ENCODE measurements at regions not wholly inside any gene's neighbourhood (a gene's known extent, or its start where the extent isn't known, plus 50 kb on each side); places are given as distances from the start of the nearest gene placed in this dataset.

DNA sequence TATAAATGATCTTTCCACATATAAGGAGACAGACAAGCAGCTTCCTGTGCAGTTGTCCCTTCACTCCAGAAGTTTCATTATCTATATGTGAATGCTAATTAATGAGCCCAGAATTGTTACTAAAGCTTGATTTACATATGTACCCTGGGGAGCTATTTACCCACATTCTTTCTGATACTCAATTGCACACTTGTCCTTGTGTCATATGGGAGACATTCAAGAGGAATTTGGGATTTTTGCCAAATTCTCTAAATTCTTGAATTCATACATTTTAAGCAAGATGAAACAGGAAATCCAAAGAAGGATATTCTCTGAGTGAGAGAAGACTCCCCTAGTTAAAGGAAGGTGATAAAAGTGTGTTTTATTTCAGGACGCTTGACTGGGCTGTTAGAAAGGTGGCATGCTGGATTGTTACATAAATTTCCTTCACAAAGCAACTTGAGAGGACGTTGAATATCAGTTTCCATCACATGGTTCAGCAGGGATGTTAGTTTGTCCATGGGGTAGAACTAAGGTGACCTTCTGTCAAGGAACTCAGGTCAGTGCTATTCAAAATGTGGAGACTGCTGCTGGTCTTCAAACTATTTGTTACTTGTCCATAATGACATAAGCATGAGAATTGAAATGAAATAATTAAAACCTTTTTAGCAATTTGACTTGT lies 368.2 kb downstream of the IRS1 start:
- peak; percentile 28 for DNase-seq (ENCODE audit: low spot score)

- DNase-seq (ENCODE audit: low spot score): no peak
Observed at GRCh38 chr2:226429476-226429875, 370.1 kb downstream of the IRS1 start.

- peak; percentile 77 for DNase-seq (ENCODE audit: low spot score)
Observed at GRCh38 chr2:226427538-226428307, 371.9 kb downstream of the IRS1 start.

DNA sequence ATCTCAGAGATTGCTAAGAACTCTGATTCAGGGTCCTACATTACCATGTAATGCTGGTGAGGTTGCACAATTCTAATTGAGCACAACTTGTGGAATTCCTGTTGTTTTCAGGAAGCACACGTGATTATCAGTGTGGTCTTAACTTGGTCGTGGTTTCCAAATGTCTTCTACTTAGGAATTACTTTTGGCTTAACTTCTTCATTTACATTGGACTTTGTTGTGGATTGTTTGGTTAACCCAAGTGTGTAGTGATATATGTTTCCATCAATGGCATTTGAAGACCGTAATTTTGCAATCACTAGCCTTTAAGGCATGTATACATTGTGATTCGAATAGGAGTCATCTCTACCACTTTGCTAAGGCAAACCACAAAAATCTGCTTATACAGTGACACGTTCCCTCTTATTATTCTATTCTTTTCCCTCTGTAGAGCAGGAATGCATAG lies 373.3 kb downstream of the IRS1 start:
- DNase-seq (ENCODE audit: low spot score): peak; percentile 51

DNA sequence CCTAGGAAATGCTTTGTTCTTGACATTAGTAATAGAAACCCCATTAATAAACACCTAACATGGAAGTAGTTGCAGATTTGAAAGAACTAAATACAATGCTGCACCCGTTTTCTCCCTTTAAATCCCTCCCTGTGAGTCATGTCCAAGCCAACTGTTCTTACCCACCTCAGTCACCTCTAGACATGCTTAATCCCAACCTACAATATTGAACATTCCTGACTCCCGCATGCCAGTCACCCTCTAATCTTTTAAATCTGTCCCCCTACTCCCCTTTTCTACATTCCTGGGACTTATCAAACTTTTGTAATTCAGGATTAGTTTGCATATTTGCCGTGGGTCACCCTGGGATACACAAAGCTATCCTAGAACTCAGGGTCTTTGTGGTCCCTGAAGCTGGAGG lies 374.6 kb downstream of the IRS1 start:
- no peak for DNase-seq (ENCODE audit: low spot score)

DNA sequence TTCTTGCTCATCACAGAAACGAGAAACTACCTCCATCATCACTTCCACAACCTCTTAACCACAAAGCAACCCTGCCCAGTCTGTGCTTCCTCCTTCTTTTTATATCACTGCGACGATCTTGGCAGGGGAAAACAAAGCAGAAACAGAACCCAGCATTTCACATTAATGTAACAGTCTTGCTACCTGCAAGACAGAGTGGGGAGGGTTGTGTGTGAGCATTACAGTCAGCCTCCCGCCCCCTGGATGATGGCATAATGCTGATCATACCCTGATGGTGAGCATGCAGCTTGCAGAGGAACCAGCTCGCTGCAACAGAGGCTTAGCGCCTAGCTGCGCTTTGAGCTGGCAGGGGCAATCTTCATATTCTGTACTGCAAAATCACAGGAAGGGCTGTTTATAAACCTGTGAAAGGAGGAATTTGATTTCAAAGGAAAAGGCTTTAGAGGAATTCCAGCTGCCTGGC lies 376.1 kb downstream of the IRS1 start:
- DNase-seq (ENCODE audit: low spot score): no peak

GRCh38 chr2:226420646-226421045 lies 379.0 kb downstream of the IRS1 start:
- no peak for DNase-seq (ENCODE audit: low spot score)

DNA sequence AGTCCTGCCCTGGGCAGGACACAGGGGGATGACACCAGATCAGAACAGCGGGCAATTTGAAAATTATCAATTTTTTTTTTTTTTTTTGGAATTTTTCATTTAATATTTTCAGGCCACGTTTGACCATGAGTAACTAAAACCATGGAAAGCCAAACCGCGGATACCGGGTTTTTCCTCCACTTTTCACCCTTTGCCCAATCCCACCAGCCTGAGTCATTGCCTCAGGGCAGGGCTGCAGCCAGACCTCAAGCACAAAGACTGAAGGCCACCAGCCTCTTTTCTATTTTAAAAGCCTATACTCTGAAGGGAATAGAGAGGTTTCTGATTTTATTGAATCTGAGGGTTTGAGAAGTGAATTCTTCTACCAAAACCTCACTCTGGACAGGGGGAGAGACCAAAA lies 381.1 kb downstream of the IRS1 start:
- no peak for DNase-seq (ENCODE audit: low spot score)

- DNase-seq (ENCODE audit: low spot score): no peak
Observed at GRCh38 chr2:226414335-226414734, 385.3 kb downstream of the IRS1 start.

DNA sequence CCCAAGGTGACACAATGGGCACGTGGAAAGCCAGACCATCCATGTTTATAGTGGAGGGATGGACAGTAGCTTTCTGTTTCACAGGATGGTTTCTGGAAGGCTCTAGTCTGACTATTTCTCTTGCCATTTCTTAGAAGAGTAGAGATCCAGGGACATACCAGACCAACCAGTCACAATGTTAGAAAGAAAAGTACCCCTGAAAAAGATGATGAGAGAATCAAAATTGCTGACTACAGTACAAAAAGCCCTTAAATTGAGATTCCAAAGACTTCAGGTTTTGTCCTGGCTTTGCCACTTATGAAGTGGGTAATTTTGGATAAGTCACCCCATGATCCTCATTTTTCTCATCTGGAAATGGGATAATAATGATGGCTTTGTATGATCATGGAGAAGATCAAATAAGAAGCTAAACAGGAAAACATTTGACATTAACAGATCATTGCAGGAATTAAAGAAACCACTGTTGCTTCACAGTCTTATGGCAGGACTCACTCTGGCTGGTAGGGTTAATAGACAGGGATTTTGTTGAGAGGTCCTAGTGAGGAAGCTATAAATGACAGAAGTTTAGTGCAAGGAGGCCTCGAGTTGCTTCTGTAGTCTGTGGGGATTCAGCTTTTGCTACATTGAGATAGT lies 386.0 kb downstream of the IRS1 start:
- no peak for DNase-seq (ENCODE audit: low spot score)

- DNase-seq (ENCODE audit: low spot score): peak; percentile 27
Observed at GRCh38 chr2:226411727-226412360, 387.8 kb downstream of the IRS1 start.

DNA sequence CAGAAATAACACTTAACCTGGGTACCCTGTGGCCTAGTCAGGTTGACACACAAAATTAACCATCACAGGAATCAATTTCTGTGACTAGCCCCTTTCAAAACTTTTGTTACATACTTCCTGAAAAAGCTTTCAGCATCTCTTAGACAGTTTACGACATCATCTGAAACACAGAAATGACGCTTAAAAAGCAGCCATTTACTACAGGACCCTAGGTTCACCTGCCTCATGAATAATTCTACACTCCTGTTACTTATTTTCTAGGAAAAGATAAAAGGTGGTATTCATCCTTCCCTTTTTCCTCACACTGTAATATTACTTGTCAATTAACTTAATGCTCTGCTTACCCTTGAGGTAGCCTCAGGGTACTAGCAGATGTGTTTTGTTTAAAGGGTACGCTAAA lies 388.4 kb downstream of the IRS1 start:
- no peak for DNase-seq (ENCODE audit: low spot score)

DNA sequence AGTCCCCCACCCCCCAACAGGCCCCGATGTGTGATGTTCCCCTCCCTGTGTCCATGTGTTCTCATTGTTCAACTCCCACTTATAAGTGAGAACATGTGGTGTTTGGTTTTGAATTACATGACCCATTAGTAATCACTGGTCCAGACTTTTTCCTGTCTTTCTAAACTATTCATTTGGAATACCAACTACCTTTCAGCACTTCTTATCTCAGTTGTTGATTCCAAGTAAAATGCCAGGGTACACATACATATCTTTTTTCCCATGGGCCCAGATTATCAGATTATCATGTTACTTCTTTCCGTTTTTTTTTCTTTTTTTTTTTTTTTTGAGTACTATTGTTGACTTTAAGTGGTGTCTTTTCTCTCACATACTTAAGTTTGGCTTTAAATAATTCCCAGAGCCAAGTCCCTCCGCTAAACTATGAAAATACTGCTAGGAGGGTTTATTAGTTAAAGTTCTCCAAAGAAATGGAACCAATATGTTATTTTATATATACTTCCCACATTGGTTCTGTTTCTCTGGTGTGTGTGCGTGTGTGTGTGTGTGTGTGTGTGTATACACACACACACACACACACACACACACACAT lies 389.3 kb downstream of the IRS1 start:
- DNase-seq (ENCODE audit: low spot score): no peak

DNA sequence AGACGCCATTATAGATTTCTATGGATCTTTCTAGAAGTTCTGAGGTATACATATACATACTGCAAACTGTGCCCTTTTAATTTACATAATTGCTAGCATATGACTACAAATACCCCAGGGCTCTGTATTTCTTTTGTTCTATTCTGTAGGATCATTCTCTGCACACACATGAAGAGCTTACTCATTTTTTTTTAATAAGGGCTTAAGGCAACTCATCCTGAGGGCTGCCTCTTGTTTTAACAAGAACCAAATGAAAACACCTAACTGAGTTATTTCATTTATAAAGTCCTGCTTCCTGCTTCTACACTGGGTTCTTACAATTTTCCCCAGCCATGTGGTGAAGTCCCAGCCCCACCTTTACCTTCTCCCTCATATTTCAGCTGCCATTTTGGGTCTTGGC lies 390.5 kb downstream of the IRS1 start:
- DNase-seq (ENCODE audit: low spot score): no peak

DNA sequence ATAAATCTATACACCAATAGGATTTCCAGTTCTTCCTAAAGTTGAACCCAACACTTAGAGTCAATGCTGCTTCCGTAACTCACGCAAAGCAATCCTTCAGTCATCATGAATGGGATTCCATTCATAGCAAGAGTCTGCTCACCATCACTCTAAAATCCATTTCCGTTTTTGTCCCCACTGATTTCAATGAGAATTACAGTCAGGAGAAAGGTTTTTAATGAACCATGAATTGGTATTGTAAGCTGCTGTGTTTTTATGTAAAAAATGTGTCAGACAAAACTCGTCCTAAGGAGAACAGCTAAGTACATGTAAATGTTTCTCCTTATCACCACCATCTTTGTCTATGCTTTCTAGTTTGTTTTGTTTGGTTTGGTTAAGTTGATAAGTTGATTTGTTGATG lies 391.5 kb downstream of the IRS1 start:
- DNase-seq (ENCODE audit: low spot score): no peak

DNA sequence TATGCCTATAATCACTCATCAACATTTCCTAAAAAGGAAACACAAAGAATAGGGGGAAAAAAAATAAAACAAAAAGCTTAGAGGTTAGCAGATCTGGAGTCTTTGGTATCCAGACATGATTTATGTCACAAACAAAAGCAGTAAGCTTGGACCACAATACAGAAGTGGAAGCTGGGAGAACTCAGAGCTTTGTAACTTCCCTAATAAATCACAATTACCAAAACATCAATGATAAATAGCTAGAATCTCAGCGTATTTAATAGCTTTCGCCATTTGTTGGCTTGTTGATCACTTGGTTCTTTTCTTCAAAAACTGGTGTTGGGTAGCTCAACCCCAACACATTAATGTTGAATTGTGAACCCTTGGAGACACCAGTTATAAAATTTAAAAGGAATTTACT lies 392.5 kb downstream of the IRS1 start:
- DNase-seq (ENCODE audit: low spot score): no peak

GRCh38 chr2:226405465-226405864 lies 394.2 kb downstream of the IRS1 start:
- DNase-seq (ENCODE audit: low spot score): no peak

- no peak for DNase-seq (ENCODE audit: low spot score)
Observed at GRCh38 chr2:226403369-226403768, 396.3 kb downstream of the IRS1 start.

DNA sequence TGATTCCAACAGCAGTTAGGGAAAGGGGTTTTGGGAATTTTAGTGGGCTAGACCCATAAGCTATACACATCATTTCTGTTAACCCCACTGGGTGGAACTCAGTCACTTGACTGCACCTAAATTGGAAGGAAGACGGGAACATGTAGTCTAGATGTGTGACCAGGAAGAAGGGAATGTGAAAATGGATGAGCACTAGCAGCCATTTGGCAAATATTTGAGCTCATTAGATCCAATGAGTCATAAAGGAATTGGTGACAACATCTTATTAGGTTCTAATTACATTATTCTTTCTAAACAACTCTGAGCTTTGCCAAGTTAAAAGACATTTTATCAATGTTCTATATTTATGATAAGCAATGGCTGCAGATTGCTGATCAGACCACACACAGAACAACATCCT lies 400.6 kb downstream of the IRS1 start:
- peak; percentile 6 for DNase-seq (ENCODE audit: low spot score)

DNA sequence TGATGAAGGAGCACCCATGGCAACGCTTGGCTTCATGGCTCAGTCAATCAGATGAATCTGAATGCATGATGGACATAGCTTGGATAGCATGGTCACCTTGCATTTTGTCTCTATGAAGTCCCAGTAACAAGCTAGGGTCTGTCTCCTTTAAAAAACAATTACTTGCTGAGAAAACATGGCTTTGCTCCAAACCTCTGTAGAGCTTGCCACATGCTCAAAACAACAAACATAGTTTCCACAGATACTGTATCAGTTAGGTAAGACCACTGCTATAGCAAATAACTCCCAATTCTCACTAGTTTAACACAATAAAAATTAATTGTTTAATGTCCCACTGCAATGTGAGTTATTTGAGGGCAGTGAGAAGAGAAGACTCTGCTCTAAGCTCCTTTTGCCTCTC lies 401.0 kb downstream of the IRS1 start:
- DNase-seq (ENCODE audit: low spot score): peak; percentile 38

DNA sequence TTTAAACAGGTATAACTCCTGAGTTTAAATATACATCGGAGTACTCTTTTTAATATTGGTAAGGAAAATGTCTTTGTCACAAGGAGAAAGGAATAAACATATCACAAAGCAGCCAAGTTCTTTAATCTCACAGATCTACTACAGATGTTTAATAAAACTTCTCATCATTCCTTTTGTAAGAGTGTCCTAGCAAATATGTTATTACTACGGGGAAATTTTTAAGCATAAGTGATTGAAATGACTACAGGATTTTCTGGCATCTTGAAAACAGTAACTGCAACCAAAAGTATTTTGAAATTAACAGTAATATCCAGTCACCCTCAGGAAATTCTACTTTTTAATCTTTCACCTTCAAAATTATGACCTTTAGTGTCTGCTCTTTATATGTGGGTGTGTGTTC lies 403.1 kb downstream of the IRS1 start:
- DNase-seq (ENCODE audit: low spot score): peak; percentile 7

DNA sequence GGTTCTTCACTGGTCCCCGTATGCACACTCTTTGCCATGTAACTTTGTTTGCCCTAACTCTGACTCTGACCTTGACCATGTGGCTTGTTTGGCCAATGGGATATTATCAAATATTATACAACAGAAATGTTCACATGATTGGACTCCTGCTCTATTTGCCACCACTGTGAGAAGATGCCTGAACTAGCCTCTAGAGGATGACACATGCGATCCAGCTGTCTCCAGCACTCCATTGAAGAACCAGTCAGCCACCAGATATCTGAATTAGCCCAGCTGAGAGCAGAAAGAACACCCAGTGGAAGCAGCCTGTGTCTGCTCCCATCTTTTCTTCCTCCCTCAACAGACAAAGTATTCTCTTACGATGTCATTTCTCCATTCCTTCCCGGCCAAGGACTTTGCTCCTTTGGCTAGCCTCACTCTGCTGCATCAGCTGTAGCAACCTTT lies 412.1 kb downstream of the IRS1 start:
- DNase-seq (ENCODE audit: low spot score): peak; percentile 7

Measured in AG08395 (cell line).